Neuronal stem cell (in vitro differentiated cells): ENCODE measurements at regions not wholly inside any gene's neighbourhood (a gene's known extent, or its start where the extent isn't known, plus 50 kb on each side); places are given as distances from the start of the nearest gene placed in this dataset.

Experiments used
- DNase-seq: peaks from one replicate; pipeline ENCODE4 v3.0.0-alpha.2; 2013; ENCODE audit warnings: low spot score
- H2AFZ ChIP-seq: one replicate; pipeline ENCODE4 v1.6.1; 2013; ENCODE audit warnings: mild to moderate bottlenecking, low read length, inconsistent platforms
- H2AK5ac ChIP-seq: 2 replicates; pipeline ENCODE4 v1.6.1; 2013; ENCODE audit warnings: low read depth, mild to moderate bottlenecking, inconsistent platforms, low read length, moderate library complexity, mixed read lengths
- H2BK120ac ChIP-seq: 2 replicates; pipeline ENCODE4 v1.6.1; 2013; ENCODE audit warnings: low read depth, mild to moderate bottlenecking, inconsistent platforms, low read length, moderate library complexity, mixed read lengths
- H2BK12ac ChIP-seq: one replicate; pipeline ENCODE4 v1.6.1; 2013; ENCODE audit warnings: low read length, inconsistent platforms
- H2BK15ac ChIP-seq: 2 replicates; pipeline ENCODE4 v1.6.1; 2013; ENCODE audit warnings: mild to moderate bottlenecking, low read length, inconsistent platforms, mixed read lengths
- H2BK5ac ChIP-seq: one replicate; pipeline ENCODE4 v1.6.1; 2013; ENCODE audit warnings: inconsistent platforms, mild to moderate bottlenecking, low read length, moderate library complexity
- H3K14ac ChIP-seq: one replicate; pipeline ENCODE4 v1.6.1; 2013; ENCODE audit warnings: low read length, inconsistent platforms
- H3K18ac ChIP-seq: 2 replicates; pipeline ENCODE4 v1.6.1; 2013; ENCODE audit warnings: low read length, inconsistent platforms
- H3K23ac ChIP-seq: 2 replicates; pipeline ENCODE4 v1.6.1; 2013; ENCODE audit warnings: low read depth, mild to moderate bottlenecking, mixed read lengths, low read length, inconsistent platforms; ENCODE audit not compliant: poor library complexity
- H3K27ac ChIP-seq: replicated peaks from 3 replicates; pipeline ENCODE4 v1.5.1; 2013; ENCODE audit warnings: low read length, inconsistent platforms
- H3K27me3 ChIP-seq, 3 experiments: 2 replicates each; pipeline ENCODE4 v1.6.1; 2013; ENCODE audit warnings: low read length in 3 of 3, mild to moderate bottlenecking in 2 of 3, inconsistent platforms in 1 of 3, low read depth in 1 of 3, mixed read lengths in 1 of 3, moderate library complexity in 1 of 3; ENCODE audit not compliant: control insufficient read depth in 3 of 3, insufficient read depth in 3 of 3
- H3K36me3 ChIP-seq, 2 donors: replicated peaks in 1 of 2; 2 replicates each; pipeline ENCODE4 v1.6.1; 2013; ENCODE audit warnings: low read length in 2 of 2; ENCODE audit not compliant: control insufficient read depth in 2 of 2, insufficient read depth in 2 of 2
- H3K4ac ChIP-seq: 2 replicates; pipeline ENCODE4 v1.6.1; 2013; ENCODE audit warnings: inconsistent platforms, mild to moderate bottlenecking, low read length, moderate library complexity
- H3K4me1 ChIP-seq, 2 donors: 1 replicate in 1 of 2; 2 replicates in 1 of 2; pipeline ENCODE4 v1.6.1; 2013; ENCODE audit warnings: low read length in 2 of 2, low read depth in 1 of 2; ENCODE audit not compliant: control insufficient read depth in 2 of 2, insufficient read depth in 1 of 2
- H3K4me2 ChIP-seq: one replicate; pipeline ENCODE4 v1.6.1; 2013; ENCODE audit warnings: mild to moderate bottlenecking, low read length, inconsistent platforms; ENCODE audit not compliant: insufficient read depth, poor library complexity, severe bottlenecking
- H3K4me3 ChIP-seq, 2 donors: 2 replicates each; pipeline ENCODE4 v1.5.1; 2013; ENCODE audit warnings: low read length in 2 of 2, mild to moderate bottlenecking in 2 of 2, inconsistent platforms in 1 of 2, moderate library complexity in 1 of 2
- H3K79me1 ChIP-seq: one replicate; pipeline ENCODE4 v1.6.1; 2013; ENCODE audit warnings: low read depth, mild to moderate bottlenecking, inconsistent platforms, low read length, moderate library complexity
- H3K9ac ChIP-seq: one replicate; pipeline ENCODE4 v1.6.1; 2013; ENCODE audit warnings: mild to moderate bottlenecking, low read depth, low read length, inconsistent platforms; ENCODE audit not compliant: poor library complexity
- H3K9me3 ChIP-seq, 2 donors: replicated peaks in 1 of 2; 2 replicates each; pipeline versions ENCODE3 to v1.6.1; 2013; ENCODE audit warnings: low read length in 2 of 2, mild to moderate bottlenecking in 2 of 2, inconsistent platforms in 1 of 2, low read depth in 1 of 2, mixed read lengths in 1 of 2, moderate library complexity in 1 of 2; ENCODE audit not compliant: control insufficient read depth in 2 of 2, insufficient read depth in 1 of 2
- H4K8ac ChIP-seq: one replicate; pipeline ENCODE4 v1.6.1; 2013; ENCODE audit warnings: low read depth, mild to moderate bottlenecking, inconsistent platforms, low read length, moderate library complexity
- H4K91ac ChIP-seq: one replicate; pipeline ENCODE4 v1.6.1; 2013; ENCODE audit warnings: low read length, low read depth, mild to moderate bottlenecking, inconsistent platforms; ENCODE audit not compliant: poor library complexity
- WGBS, 2 donors: extraction: QIAGEN DNeasy Blood & Tissue Kit; methylation state at CpG; one replicate each; pipeline ENCODE4 v1.1.7; 2013; ENCODE audit warnings: missing lambda C conversion rate in 2 of 2, mixed read lengths in 1 of 2; ENCODE audit not compliant: insufficient read length in 2 of 2, insufficient replicate concordance in 1 of 2; ENCODE audit errors: extremely low coverage in 2 of 2; 5-methylcytosine and 5-hydroxymethylcytosine counted together

DNA sequence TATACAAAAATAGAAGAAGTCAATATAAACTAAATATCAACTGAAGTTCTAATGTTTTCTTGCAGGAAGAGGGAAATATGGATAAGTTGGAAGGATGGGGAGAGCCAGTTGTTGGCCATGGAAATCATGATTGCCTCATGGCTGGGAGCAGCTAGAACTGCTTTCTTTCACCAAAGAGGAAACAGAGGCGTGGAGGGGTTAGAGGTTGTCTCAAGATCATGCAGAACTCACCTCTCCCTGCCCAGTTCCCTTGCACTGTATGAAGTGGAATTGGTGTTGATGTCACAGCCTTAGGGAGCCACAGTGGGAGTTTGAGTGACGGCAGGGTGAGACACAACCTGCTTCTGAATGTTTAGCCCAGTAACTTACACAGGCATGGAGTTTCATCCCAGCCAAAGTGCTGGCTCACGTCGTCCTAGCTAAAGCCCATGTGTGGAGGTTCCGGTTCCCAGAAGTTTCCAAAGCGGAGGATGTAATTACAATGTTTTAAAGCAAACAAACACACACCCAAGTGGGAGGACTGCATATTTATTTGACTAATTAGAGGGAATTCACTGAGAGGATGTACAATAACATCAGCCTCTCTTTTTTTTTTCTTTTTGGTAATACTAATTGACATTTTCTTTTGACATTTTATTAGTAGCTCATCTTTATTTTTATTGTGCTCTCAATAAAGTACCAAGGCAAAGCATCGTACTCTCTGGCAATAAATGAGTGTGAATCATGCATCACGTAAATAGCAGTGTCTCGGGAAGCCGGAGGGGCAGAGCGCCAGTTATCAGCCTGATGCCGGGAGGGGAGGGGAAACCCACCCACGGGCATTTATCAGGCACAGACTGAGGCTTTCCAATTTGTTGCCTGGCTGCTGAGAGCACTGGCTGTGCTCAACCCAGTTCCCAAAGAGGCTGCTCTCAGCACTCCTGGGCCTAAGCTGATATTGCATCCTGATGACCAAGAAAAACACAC is 118.7 kb upstream of the CDH5 start:
- Histone ChIP-seq H4K8ac (no peak overlapping the region), H3K23ac (no peak overlapping the region), H3K27ac (no peak overlapping the region), H3K9me3 (no peaks in the 10 kb centered on the region), H3K27me3 (peaks cover 0 to 6% (median 0%) of the 10 kb centered on the region in 3 experiments), H3K79me1 (no peaks in the 10 kb centered on the region), H2BK5ac (no peak overlapping the region), H3K4me1 (no peaks in the 10 kb centered on the region), H2BK15ac (no peak overlapping the region), H4K91ac (no peak overlapping the region), H3K9ac (peak overlapping the region; percentile 2), H2BK12ac (no peak overlapping the region), H3K4me2 (no peak overlapping the region), H2AK5ac (no peak overlapping the region), H3K4ac (no peak overlapping the region), H2AFZ (no peak overlapping the region), H3K36me3 (no peaks in the 10 kb centered on the region), H3K14ac (no peak overlapping the region), H3K18ac (no peak overlapping the region), H2BK120ac (no peak overlapping the region), H3K4me3 (no peak overlapping the region)
- DNase-seq, result no peak
- no CpG with 5 or more reads among the region's 13 CpGs for WGBS, 2 donors

GRCh38 chr16:66245868-66246267 is 120.6 kb upstream of the CDH5 start:
- Histone ChIP-seq H2BK5ac (no peak overlapping the region), H3K23ac (no peak overlapping the region), H3K27ac (no peak overlapping the region), H3K14ac (no peak overlapping the region), H3K4me3 (no peak overlapping the region), H3K36me3 (no peaks in the 10 kb centered on the region), H4K91ac (no peak overlapping the region), H2BK120ac (no peak overlapping the region), H3K27me3 (peaks cover 0 to 6% (median 0%) of the 10 kb centered on the region in 3 experiments), H2AFZ (no peak overlapping the region), H3K9ac (no peak overlapping the region), H2BK12ac (no peak overlapping the region), H3K18ac (no peak overlapping the region), H3K4me2 (no peak overlapping the region), H3K4me1 (peaks cover 0 to 2% of the 10 kb centered on the region in 2 donors), H3K4ac (no peak overlapping the region), H3K9me3 (no peaks in the 10 kb centered on the region), H2AK5ac (no peak overlapping the region), H3K79me1 (no peaks in the 10 kb centered on the region), H2BK15ac (no peak overlapping the region), H4K8ac (no peak overlapping the region)
- no peak for DNase-seq
- WGBS, 2 donors, result no CpG with 5 or more reads among the region's 4 CpGs

DNA sequence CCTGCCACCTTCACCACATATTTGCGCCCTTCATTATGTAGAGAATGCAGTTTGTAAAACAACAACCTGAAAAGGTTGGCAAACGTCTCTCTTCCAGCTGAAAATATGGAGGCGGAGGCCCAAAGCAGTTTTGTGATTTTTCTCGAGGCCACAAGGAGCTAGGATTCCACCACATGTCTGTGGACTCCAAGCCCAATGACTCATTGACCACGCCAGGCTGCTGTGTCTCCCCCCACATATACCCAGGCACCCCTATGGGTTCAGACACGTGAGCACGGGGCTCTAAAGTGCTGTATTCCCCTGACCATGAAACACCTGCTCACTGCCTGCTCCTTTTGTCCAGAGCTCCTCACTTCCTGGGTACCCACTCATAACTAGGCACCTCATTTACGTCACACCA is 121.4 kb upstream of the CDH5 start:
- WGBS, 2 donors, result no CpG with 5 or more reads among the region's 8 CpGs
- H3K36me3 ChIP-seq, result no peaks in the 10 kb centered on the region
- H3K27me3 ChIP-seq, result peaks cover 0 to 6% (median 0%) of the 10 kb centered on the region in 3 experiments
- no peak for DNase-seq
- peak overlapping the region; percentile 15 for H3K18ac ChIP-seq
- H3K9ac ChIP-seq, result no peak overlapping the region
- H3K4me2 ChIP-seq, result no peak overlapping the region
- H2BK12ac ChIP-seq, result no peak overlapping the region
- no peak overlapping the region for H3K27ac ChIP-seq
- no peaks in the 10 kb centered on the region for H3K79me1 ChIP-seq
- no peak overlapping the region for H2BK120ac ChIP-seq
- H3K9me3 ChIP-seq, result no peaks in the 10 kb centered on the region
- H2AK5ac ChIP-seq, result no peak overlapping the region
- no peak overlapping the region for H4K91ac ChIP-seq
- H4K8ac ChIP-seq, result no peak overlapping the region
- H2BK15ac ChIP-seq, result no peak overlapping the region
- no peak overlapping the region for H2BK5ac ChIP-seq
- no peak overlapping the region for H3K4ac ChIP-seq
- H3K4me1 ChIP-seq, result peaks cover 0 to 2% of the 10 kb centered on the region in 2 donors
- H3K4me3 ChIP-seq, result no peak overlapping the region
- H3K23ac ChIP-seq, result no peak overlapping the region
- H2AFZ ChIP-seq, result no peak overlapping the region
- no peak overlapping the region for H3K14ac ChIP-seq

GRCh38 chr16:66242672-66243071 is 123.8 kb upstream of the CDH5 start:
- no peak overlapping the region for H3K23ac ChIP-seq
- H4K91ac ChIP-seq, result no peak overlapping the region

More at GRCh38 chr16:66242672-66243071, 123.8 kb upstream of the CDH5 start:
- H3K4ac ChIP-seq, result no peak overlapping the region
- no peak overlapping the region for H3K18ac ChIP-seq
- H2BK12ac ChIP-seq, result no peak overlapping the region
- no peak overlapping the region for H2AFZ ChIP-seq
- no peak overlapping the region for H3K27ac ChIP-seq
- DNase-seq, result no peak
- H3K9me3 ChIP-seq, result peaks cover 0 to 2% of the 10 kb centered on the region in 2 donors
- H2BK5ac ChIP-seq, result no peak overlapping the region
- no peaks in the 10 kb centered on the region for H3K36me3 ChIP-seq
- no peak overlapping the region for H2BK15ac ChIP-seq
- H2BK120ac ChIP-seq, result no peak overlapping the region
- H3K27me3 ChIP-seq, result peaks cover 0 to 3% (median 0%) of the 10 kb centered on the region in 3 experiments
- peaks cover 0 to 2% of the 10 kb centered on the region in 2 donors for H3K4me1 ChIP-seq
- no peaks in the 10 kb centered on the region for H3K79me1 ChIP-seq
- no peak overlapping the region for H2AK5ac ChIP-seq
- H3K4me2 ChIP-seq, result no peak overlapping the region
- no peak overlapping the region for H3K14ac ChIP-seq
- H4K8ac ChIP-seq, result no peak overlapping the region
- H3K9ac ChIP-seq, result no peak overlapping the region
- no CpG with 5 or more reads among the region's 9 CpGs for WGBS, 2 donors
- H3K4me3 ChIP-seq, result no peak overlapping the region
